GM12878 (cell line): ENCODE measurements at regions not wholly inside any gene's neighbourhood (a gene's known extent, or its start where the extent isn't known, plus 50 kb on each side); places are given as distances from the start of the nearest gene placed in this dataset.

Source experiments
- ELK1 ChIP-seq: IDR thresholded peaks from 2 replicates; pipeline ENCODE4 v1.6.1; 2012; ENCODE audit warnings: low read depth, low read length, improper control_type of control experiment
- ETV6 ChIP-seq, 2 experiments: fragments of 450-650 bp in 1 of 2; IDR thresholded peaks in 1 of 2; conservative IDR thresholded peaks in 1 of 2; 2 replicates each; pipeline ENCODE4 v1.6.1; 2014; ENCODE audit warnings: antibody characterized with exemption in 1 of 2, borderline replicate concordance in 1 of 2, low read depth in 1 of 2, mild to moderate bottlenecking in 1 of 2, moderate library complexity in 1 of 2
- HDAC6 ChIP-seq: fragments of 200-600 bp; sonication (generic); IDR thresholded peaks from one replicate; pipeline ENCODE4 v1.8.0; 2017; ENCODE audit warnings: antibody characterized with exemption; ENCODE audit not compliant: unreplicated experiment
- MTA3 ChIP-seq: IDR thresholded peaks from 2 replicates; pipeline ENCODE4 v1.6.1; 2012; ENCODE audit warnings: low read length, inconsistent platforms, borderline replicate concordance
- MXI1 ChIP-seq: fragments of 150-350 bp; IDR thresholded peaks from 2 replicates; pipeline ENCODE4 v1.6.1; 2011; ENCODE audit warnings: low read depth, mild to moderate bottlenecking, inconsistent platforms, low read length, improper control_type of control experiment
- POLR2A ChIP-seq: IDR thresholded peaks from 2 replicates; pipeline ENCODE4 v1.6.1; 2011; ENCODE audit warnings: low read depth, mild to moderate bottlenecking, low read length
- TAF1 ChIP-seq: IDR thresholded peaks from 2 replicates; pipeline ENCODE4 v1.6.1; 2011; ENCODE audit warnings: mild to moderate bottlenecking, low read depth, low read length, borderline replicate concordance
- TF ChIP-seq, protein P1 (sequence below), 3 experiments: IDR thresholded peaks in 2 of 3; conservative IDR thresholded peaks in 1 of 3; 2 replicates each; pipeline ENCODE4 v1.5.1; 2011; ENCODE audit warnings: low read depth in 3 of 3, low read length in 3 of 3, mild to moderate bottlenecking in 3 of 3, control low read depth in 2 of 3, moderate library complexity in 2 of 3, inconsistent platforms in 1 of 3, mixed read lengths in 1 of 3; ENCODE audit not compliant: control insufficient read depth in 2 of 3, insufficient read depth in 1 of 3; ENCODE audit errors: extremely low read depth in 1 of 3

DNA sequence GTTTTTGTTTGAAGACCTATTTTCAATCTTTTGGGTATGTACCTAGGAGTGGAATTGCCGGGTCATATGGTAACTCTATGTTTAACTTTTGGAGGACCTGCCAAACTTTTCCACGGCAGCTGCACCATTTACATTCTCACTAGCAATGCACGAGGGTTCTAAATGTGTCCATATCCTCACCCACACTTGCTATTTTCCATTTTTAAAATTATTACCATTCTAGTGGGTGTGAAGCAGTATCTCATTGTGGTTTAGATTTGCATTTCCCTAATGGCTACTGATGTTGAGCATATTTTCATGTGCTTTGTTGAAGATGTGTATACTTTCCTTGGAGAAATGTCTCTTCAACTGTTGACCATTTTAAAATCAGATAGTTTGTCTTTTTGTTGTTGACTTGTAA, 60.3 kb upstream of the HAPSTR1 start:
- TF ChIP-seq HDAC6, result no peak
- TF ChIP-seq, protein P1, sequence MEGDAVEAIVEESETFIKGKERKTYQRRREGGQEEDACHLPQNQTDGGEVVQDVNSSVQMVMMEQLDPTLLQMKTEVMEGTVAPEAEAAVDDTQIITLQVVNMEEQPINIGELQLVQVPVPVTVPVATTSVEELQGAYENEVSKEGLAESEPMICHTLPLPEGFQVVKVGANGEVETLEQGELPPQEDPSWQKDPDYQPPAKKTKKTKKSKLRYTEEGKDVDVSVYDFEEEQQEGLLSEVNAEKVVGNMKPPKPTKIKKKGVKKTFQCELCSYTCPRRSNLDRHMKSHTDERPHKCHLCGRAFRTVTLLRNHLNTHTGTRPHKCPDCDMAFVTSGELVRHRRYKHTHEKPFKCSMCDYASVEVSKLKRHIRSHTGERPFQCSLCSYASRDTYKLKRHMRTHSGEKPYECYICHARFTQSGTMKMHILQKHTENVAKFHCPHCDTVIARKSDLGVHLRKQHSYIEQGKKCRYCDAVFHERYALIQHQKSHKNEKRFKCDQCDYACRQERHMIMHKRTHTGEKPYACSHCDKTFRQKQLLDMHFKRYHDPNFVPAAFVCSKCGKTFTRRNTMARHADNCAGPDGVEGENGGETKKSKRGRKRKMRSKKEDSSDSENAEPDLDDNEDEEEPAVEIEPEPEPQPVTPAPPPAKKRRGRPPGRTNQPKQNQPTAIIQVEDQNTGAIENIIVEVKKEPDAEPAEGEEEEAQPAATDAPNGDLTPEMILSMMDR (IDR thresholded peaks at IDR 0.05 in 2 of 3, conservative IDR thresholded peaks at IDR 0.05 in 1 of 3; ENCODE audit: control insufficient read depth in 2 of 3, extremely low read depth in 1 of 3, insufficient read depth in 1 of 3, low read depth in 3 of 3, low read length in 3 of 3), result no peak
- TF ChIP-seq TAF1, result no peak
- TF ChIP-seq ELK1, result no peak
- TF ChIP-seq ETV6 (conservative IDR thresholded peaks at IDR 0.05 in 1 of 2, IDR thresholded peaks at IDR 0.05 in 1 of 2; ENCODE audit: borderline replicate concordance in 1 of 2, low read depth in 1 of 2), result no peak
- no peak for TF ChIP-seq MTA3
- no peak for TF ChIP-seq POLR2A
- no peak for TF ChIP-seq MXI1
